HCT116 (cell line): ENCODE measurements at regions not wholly inside any gene's neighbourhood (a gene's known extent, or its start where the extent isn't known, plus 50 kb on each side); places are given as distances from the start of the nearest gene placed in this dataset.

ENCODE experiments used
- ATAC-seq: fragments of 200-7000 bp; cut with Tn5 transposase; 2 replicates; pipeline ENCODE4 v1.9.1; 2020; ENCODE audit warnings: mild to moderate bottlenecking, moderate library complexity
- BruUV-seq: library from RNA; stranded (reverse); fragments of 400-500 nt; replicated peaks from 2 replicates; lab custom pipeline; 2021; lab: Mats Ljungman, UMichigan
- CTCF ChIA-PET: fragments of 300-600 bp; sonication (Branson Sonifier 250); formaldehyde crosslinking; loops from one replicate; lab custom pipeline; 2021; ENCODE audit warnings: antibody characterized with exemption; lab: Charles Lee
- POLR2A ChIA-PET: fragments of 300-600, 350-600 bp; sonication (Branson Sonifier 250); formaldehyde crosslinking; loops from one replicate; lab custom pipeline; 2021; ENCODE audit warnings: antibody characterized with exemption; lab: Charles Lee
- RAD21 ChIA-PET, 2 experiments: fragments of 300-600 bp; sonication (Branson Sonifier 250); formaldehyde crosslinking; loops; one replicate each; lab custom pipeline; 2023; ENCODE audit warnings: low total read pairs in 2 of 2; ENCODE audit not compliant: uncharacterized antibody in 2 of 2, unreplicated experiment in 2 of 2, low non-redundant PET in 1 of 2; lab: Charles Lee
- DNase-seq: peaks from one replicate; pipeline ENCODE4 v3.0.0-alpha.2; 2010; ENCODE audit warnings: low read depth, low spot score
- H2AFZ ChIP-seq: fragments of 200-600 bp; shearing (Covaris generic), sonication (generic); 2 replicates; pipeline ENCODE4 v1.6.1; 2017; ENCODE audit warnings: low read depth, mixed run types, mixed read lengths, antibody characterized with exemption, low read length; ENCODE audit not compliant: poor library complexity, severe bottlenecking
- H3K27ac ChIP-seq: 2 replicates; pipeline ENCODE4 v1.5.1; 2012; ENCODE audit warnings: low read depth, low read length
- H3K27me3 ChIP-seq: fragments of 200-600 bp; sonication (generic); 2 replicates; pipeline ENCODE4 v1.6.1; 2016; ENCODE audit warnings: mixed run types, low read length, mixed read lengths; ENCODE audit not compliant: insufficient read depth
- H3K36me3 ChIP-seq, 2 experiments: fragments of 200-500 bp in 1 of 2; fragments of 200-600 bp in 1 of 2; sonication (Bioruptor generic) in 1 of 2; sonication (generic) in 1 of 2; 2 replicates each; pipeline versions ENCODE4 v1.5.1 to v1.6.1; 2014 to 2016; ENCODE audit warnings: low read length in 2 of 2, inconsistent platforms in 1 of 2, mixed read lengths in 1 of 2, mixed run types in 1 of 2; ENCODE audit not compliant: insufficient read depth in 2 of 2, control insufficient read depth in 1 of 2
- H3K4me1 ChIP-seq, 2 experiments: fragments of 200-600 bp in 1 of 2; sonication (generic) in 1 of 2; 2 replicates each; pipeline versions ENCODE4 v1.5.1 to v1.6.1; 2012 to 2017; ENCODE audit warnings: low read length in 2 of 2, inconsistent platforms in 1 of 2, mild to moderate bottlenecking in 1 of 2, mixed read lengths in 1 of 2, mixed run types in 1 of 2, moderate library complexity in 1 of 2; ENCODE audit not compliant: insufficient read depth in 2 of 2, control insufficient read depth in 1 of 2
- H3K4me2 ChIP-seq: fragments of 200-600 bp; sonication (generic); 2 replicates; pipeline ENCODE4 v1.6.1; 2017; ENCODE audit warnings: mixed run types, low read length, mixed read lengths
- H3K4me3 ChIP-seq, 2 experiments: fragments of 200-600 bp in 1 of 2; sonication (generic) in 1 of 2; replicated peaks in 1 of 2; 2 replicates each; pipeline ENCODE4 v1.5.1; 2011 to 2016; ENCODE audit warnings: low read length in 2 of 2, control low read depth in 1 of 2, low read depth in 1 of 2, mild to moderate bottlenecking in 1 of 2, mixed read lengths in 1 of 2, mixed run types in 1 of 2
- H3K79me2 ChIP-seq: fragments of 200-600 bp; sonication (generic); 2 replicates; pipeline ENCODE4 v1.6.1; 2017; ENCODE audit warnings: mild to moderate bottlenecking, mixed run types, low read length, moderate library complexity, mixed read lengths; ENCODE audit not compliant: insufficient read depth
- H3K9ac ChIP-seq: fragments of 200-600 bp; sonication (generic); 2 replicates; pipeline ENCODE4 v1.6.1; 2016; ENCODE audit warnings: low read length, mixed read lengths
- H3K9me2 ChIP-seq: fragments of 200-600 bp; sonication (generic), shearing (Covaris generic); 2 replicates; pipeline ENCODE4 v1.6.1; 2017; ENCODE audit warnings: mixed run types, mild to moderate bottlenecking, moderate library complexity; ENCODE audit not compliant: insufficient read depth
- H3K9me3 ChIP-seq, 2 experiments: fragments of 200-500 bp in 1 of 2; fragments of 200-600 bp in 1 of 2; sonication (Bioruptor generic) in 1 of 2; sonication (generic) in 1 of 2; 2 replicates each; pipeline ENCODE4 v1.6.1; 2014 to 2017; ENCODE audit warnings: low read length in 2 of 2, mixed read lengths in 2 of 2, inconsistent platforms in 1 of 2, low read depth in 1 of 2, mild to moderate bottlenecking in 1 of 2, mixed run types in 1 of 2, moderate library complexity in 1 of 2; ENCODE audit not compliant: control insufficient read depth in 1 of 2, insufficient read depth in 1 of 2
- H4K20me1 ChIP-seq: fragments of 200-600 bp; sonication (generic), shearing (Covaris generic); 2 replicates; pipeline ENCODE4 v1.6.1; 2017; ENCODE audit warnings: mixed run types, mild to moderate bottlenecking, moderate library complexity; ENCODE audit not compliant: insufficient read depth
- CBX3 ChIP-seq: IDR thresholded peaks from 2 replicates; pipeline ENCODE4 v1.6.1; 2012; ENCODE audit warnings: low read depth
- CEBPB ChIP-seq: IDR thresholded peaks from 2 replicates; pipeline ENCODE4 v1.6.1; 2012; ENCODE audit warnings: low read depth
- EZH2phosphoT487 ChIP-seq: fragments of 200-600 bp; IDR thresholded peaks from 2 replicates; pipeline ENCODE4 v1.6.1; 2018; ENCODE audit warnings: antibody characterized with exemption, borderline replicate concordance
- FOSL1 ChIP-seq: IDR thresholded peaks from 2 replicates; pipeline ENCODE4 v1.6.1; 2012; ENCODE audit warnings: low read depth
- POLR2A ChIP-seq: IDR thresholded peaks from 2 replicates; pipeline ENCODE4 v1.7.0; 2011; ENCODE audit warnings: borderline replicate concordance; ENCODE audit not compliant: insufficient read depth, insufficient read length; ENCODE audit errors: extremely low read depth
- RAD21 ChIP-seq: IDR thresholded peaks from 2 replicates; pipeline ENCODE4 v1.6.1; 2012; ENCODE audit warnings: low read depth, mild to moderate bottlenecking
- SRF ChIP-seq: IDR thresholded peaks from 2 replicates; pipeline ENCODE4 v1.6.1; 2012; ENCODE audit warnings: low read depth
- ZFX ChIP-seq: fragments of 450-650 bp; IDR thresholded peaks from 2 replicates; pipeline ENCODE4 v1.6.1; 2017
- intact Hi-C: fragments of 100-400 bp; cut with micrococcal nuclease; formaldehyde crosslinking; loops from 2 replicates; pipeline ENCODE4 v1.10.0; 2022
- TF ChIP-seq, protein P1 (sequence below), 3 experiments: fragments of 200-600 bp in 1 of 3; sonication (generic) in 1 of 3; IDR thresholded peaks in 2 of 3; conservative IDR thresholded peaks in 1 of 3; 2 replicates each; pipeline ENCODE4 v1.5.1; 2012 to 2017; ENCODE audit warnings: low read depth in 2 of 3, low read length in 2 of 3, antibody characterized with exemption in 1 of 3, borderline replicate concordance in 1 of 3, control low read depth in 1 of 3, mild to moderate bottlenecking in 1 of 3, mixed read lengths in 1 of 3, mixed run types in 1 of 3, moderate library complexity in 1 of 3; ENCODE audit not compliant: insufficient read depth in 1 of 3
- TF ChIP-seq, protein P2 (sequence below): IDR thresholded peaks from 2 replicates; pipeline ENCODE4 v1.6.1; 2012
- TF ChIP-seq, protein P3 (sequence below): IDR thresholded peaks from 2 replicates; pipeline ENCODE4 v1.6.1; 2011; ENCODE audit warnings: mild to moderate bottlenecking, low read length, moderate library complexity; ENCODE audit not compliant: insufficient replicate concordance; ENCODE audit errors: extremely low read depth

DNA sequence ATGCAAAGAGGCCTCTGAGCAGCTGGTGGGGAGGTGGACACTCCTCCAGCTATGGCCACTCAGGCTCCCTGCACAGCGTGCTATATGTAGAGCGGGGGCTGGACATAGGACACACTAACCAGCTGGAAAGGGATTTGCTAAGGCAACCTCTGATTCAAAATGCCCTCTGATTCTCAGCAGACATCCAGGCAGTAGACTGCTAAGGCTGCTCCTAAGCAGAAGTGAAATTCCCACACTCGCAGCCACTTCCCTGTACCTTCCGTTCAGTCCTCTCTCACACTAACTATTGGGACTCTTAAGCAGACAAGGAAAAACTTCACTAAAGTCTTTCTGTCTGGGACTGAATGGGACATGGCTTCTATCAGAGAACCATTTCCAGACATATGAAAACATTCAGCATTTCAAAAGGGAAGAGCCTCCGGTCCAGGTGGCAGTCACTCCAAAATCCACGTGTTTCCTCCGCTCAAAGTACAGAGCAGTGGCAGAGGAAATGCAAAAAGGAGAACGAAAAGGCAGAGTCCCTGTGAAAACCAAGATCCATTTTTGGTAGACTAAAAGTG lies 265.8 kb downstream of the TTC32 start:
- Histone ChIP-seq H4K20me1 (no peaks in the 10 kb centered on the region), H3K9me2 (no peaks in the 10 kb centered on the region), H3K27me3 (no peaks in the 10 kb centered on the region), H3K4me2 (no peak overlapping the region), H3K79me2 (no peaks in the 10 kb centered on the region), H3K4me3 (no peak overlapping the region), H3K4me1 (no peaks in the 10 kb centered on the region)
- no peak for DNase-seq
- ChIA-PET CTCF (no interaction called here), POLR2A (no interaction called here)
- intact Hi-C loops, result no loop called here
- no peak for ATAC-seq
- BruUV-seq, result no TSS peak
- TF ChIP-seq POLR2A (no peak), SRF (no peak), ZFX (no peak), CEBPB (no peak), FOSL1 (no peak), EZH2phosphoT487 (no peak), RAD21 (no peak), CBX3 (no peak)
- TF ChIP-seq, protein P1, sequence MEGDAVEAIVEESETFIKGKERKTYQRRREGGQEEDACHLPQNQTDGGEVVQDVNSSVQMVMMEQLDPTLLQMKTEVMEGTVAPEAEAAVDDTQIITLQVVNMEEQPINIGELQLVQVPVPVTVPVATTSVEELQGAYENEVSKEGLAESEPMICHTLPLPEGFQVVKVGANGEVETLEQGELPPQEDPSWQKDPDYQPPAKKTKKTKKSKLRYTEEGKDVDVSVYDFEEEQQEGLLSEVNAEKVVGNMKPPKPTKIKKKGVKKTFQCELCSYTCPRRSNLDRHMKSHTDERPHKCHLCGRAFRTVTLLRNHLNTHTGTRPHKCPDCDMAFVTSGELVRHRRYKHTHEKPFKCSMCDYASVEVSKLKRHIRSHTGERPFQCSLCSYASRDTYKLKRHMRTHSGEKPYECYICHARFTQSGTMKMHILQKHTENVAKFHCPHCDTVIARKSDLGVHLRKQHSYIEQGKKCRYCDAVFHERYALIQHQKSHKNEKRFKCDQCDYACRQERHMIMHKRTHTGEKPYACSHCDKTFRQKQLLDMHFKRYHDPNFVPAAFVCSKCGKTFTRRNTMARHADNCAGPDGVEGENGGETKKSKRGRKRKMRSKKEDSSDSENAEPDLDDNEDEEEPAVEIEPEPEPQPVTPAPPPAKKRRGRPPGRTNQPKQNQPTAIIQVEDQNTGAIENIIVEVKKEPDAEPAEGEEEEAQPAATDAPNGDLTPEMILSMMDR (IDR thresholded peaks at IDR 0.05 in 2 of 3, conservative IDR thresholded peaks at IDR 0.05 in 1 of 3; ENCODE audit: borderline replicate concordance in 1 of 3, insufficient read depth in 1 of 3, low read depth in 2 of 3, low read length in 2 of 3), result no peak
- TF ChIP-seq, protein P2, sequence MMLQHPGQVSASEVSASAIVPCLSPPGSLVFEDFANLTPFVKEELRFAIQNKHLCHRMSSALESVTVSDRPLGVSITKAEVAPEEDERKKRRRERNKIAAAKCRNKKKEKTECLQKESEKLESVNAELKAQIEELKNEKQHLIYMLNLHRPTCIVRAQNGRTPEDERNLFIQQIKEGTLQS, result no peak
- TF ChIP-seq, protein P3, sequence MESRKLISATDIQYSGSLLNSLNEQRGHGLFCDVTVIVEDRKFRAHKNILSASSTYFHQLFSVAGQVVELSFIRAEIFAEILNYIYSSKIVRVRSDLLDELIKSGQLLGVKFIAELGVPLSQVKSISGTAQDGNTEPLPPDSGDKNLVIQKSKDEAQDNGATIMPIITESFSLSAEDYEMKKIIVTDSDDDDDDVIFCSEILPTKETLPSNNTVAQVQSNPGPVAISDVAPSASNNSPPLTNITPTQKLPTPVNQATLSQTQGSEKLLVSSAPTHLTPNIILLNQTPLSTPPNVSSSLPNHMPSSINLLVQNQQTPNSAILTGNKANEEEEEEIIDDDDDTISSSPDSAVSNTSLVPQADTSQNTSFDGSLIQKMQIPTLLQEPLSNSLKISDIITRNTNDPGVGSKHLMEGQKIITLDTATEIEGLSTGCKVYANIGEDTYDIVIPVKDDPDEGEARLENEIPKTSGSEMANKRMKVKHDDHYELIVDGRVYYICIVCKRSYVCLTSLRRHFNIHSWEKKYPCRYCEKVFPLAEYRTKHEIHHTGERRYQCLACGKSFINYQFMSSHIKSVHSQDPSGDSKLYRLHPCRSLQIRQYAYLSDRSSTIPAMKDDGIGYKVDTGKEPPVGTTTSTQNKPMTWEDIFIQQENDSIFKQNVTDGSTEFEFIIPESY, result no peak
- TF ChIP-seq, all 23 proteins: peak for 0
- no peak overlapping the region for H3K9ac ChIP-seq
- no peak overlapping the region for H3K27ac ChIP-seq
- RAD21 ChIA-PET, result no interaction called here
- no peaks in the 10 kb centered on the region for H3K36me3 ChIP-seq
- H3K9me3 ChIP-seq, result no peaks in the 10 kb centered on the region
- no peak overlapping the region for H2AFZ ChIP-seq
